AG04450 (cell line): ENCODE measurements at regions not wholly inside any gene's neighbourhood (a gene's known extent, or its start where the extent isn't known, plus 50 kb on each side); places are given as distances from the start of the nearest gene placed in this dataset.
"Not testable (repeated sequence)": the region's sequence is repeated elsewhere in the genome, so short reads cannot be mapped to it uniquely, and the experiment has no call there.

ENCODE experiments used
- CTCF ChIA-PET: fragments of 300-600, 350-600 bp; formaldehyde crosslinking; extraction: SDS; loops from one replicate; lab custom pipeline; 2022; ENCODE audit warnings: antibody characterized with exemption, inconsistent platforms; lab: Charles Lee
- POLR2A ChIA-PET: fragments of 350-600 bp; formaldehyde crosslinking; extraction: SDS; loops from one replicate; lab custom pipeline; 2021; ENCODE audit warnings: antibody characterized with exemption, inconsistent platforms; lab: Yijun Ruan, JAX
- DNase-seq: peaks from one replicate; pipeline ENCODE4 v3.0.0-alpha.2; 2011; ENCODE audit warnings: low read depth, low spot score
- H3K27ac ChIP-seq: one replicate; pipeline ENCODE4 v1.5.1; 2012; ENCODE audit warnings: low read depth, low read length, control low read depth
- H3K27me3 ChIP-seq: one replicate; pipeline ENCODE4 v1.6.0; 2012; ENCODE audit warnings: low read length; ENCODE audit not compliant: control insufficient read depth, insufficient read depth
- H3K4me3 ChIP-seq: 2 replicates; pipeline ENCODE4 v1.5.1; 2011; ENCODE audit warnings: mild to moderate bottlenecking, low read depth, low read length, control low read depth
- H3K9me3 ChIP-seq: 2 replicates; pipeline ENCODE4 v1.5.1; 2012; ENCODE audit warnings: low read length; ENCODE audit not compliant: control insufficient read depth, insufficient read depth
- TF ChIP-seq, protein P1 (sequence below): IDR thresholded peaks from 2 replicates; pipeline ENCODE4 v1.5.1; 2011; ENCODE audit warnings: low read depth, low read length, control low read depth, inconsistent platforms

DNA sequence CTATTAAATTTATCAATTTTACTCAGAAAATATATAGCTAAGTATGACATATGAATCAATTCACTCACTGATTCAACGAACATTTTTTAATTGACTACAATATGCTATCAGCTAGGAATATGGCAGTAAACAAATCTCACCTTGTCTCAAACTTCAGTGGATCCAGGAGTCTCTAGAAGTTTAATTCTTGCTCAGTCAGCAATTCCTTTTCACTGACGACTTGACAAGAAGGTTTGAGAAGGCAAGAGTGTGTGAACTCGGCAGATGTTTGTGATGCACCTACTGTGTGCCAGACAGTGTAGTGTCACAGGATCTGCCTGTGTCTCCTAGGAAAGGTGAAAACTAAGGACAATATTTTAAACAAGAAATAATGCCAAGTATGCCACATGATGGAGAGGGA, 4175.7 kb upstream of the OR11H1 start:
- H3K9me3 ChIP-seq = peaks cover 31% of the 10 kb centered on the region
- H3K27ac ChIP-seq, POLR2A ChIA-PET, DNase-seq, CTCF ChIA-PET, H3K27me3 ChIP-seq, H3K4me3 ChIP-seq: not testable (repeated sequence)

GRCh38 chr22:11360632-11361031, 4167.4 kb upstream of the OR11H1 start:
- H3K27ac ChIP-seq = no peak overlapping the region
- CTCF ChIA-PET = no interaction called here
- TF ChIP-seq, protein P1, sequence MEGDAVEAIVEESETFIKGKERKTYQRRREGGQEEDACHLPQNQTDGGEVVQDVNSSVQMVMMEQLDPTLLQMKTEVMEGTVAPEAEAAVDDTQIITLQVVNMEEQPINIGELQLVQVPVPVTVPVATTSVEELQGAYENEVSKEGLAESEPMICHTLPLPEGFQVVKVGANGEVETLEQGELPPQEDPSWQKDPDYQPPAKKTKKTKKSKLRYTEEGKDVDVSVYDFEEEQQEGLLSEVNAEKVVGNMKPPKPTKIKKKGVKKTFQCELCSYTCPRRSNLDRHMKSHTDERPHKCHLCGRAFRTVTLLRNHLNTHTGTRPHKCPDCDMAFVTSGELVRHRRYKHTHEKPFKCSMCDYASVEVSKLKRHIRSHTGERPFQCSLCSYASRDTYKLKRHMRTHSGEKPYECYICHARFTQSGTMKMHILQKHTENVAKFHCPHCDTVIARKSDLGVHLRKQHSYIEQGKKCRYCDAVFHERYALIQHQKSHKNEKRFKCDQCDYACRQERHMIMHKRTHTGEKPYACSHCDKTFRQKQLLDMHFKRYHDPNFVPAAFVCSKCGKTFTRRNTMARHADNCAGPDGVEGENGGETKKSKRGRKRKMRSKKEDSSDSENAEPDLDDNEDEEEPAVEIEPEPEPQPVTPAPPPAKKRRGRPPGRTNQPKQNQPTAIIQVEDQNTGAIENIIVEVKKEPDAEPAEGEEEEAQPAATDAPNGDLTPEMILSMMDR = no peak

GRCh38 chr22:11361496-11361895, 4166.5 kb upstream of the OR11H1 start:
- H3K27ac ChIP-seq, H3K27me3 ChIP-seq, H3K4me3 ChIP-seq, POLR2A ChIA-PET, CTCF ChIA-PET, DNase-seq: not testable (repeated sequence)
- peaks cover 14% of the 10 kb centered on the region for H3K9me3 ChIP-seq

More at GRCh38 chr22:11360632-11361031, 4167.4 kb upstream of the OR11H1 start:
- peaks cover 16% of the 10 kb centered on the region for H3K9me3 ChIP-seq
- POLR2A ChIA-PET = no interaction called here
- DNase-seq = no peak
- no peak overlapping the region for H3K4me3 ChIP-seq
- H3K27me3 ChIP-seq = no peaks in the 10 kb centered on the region

GRCh38 chr22:11369612-11370307, 4158.2 kb upstream of the OR11H1 start:
- H3K9me3 ChIP-seq, DNase-seq, H3K27me3 ChIP-seq, H3K4me3 ChIP-seq, POLR2A ChIA-PET, CTCF ChIA-PET, H3K27ac ChIP-seq: not testable (repeated sequence)

GRCh38 chr22:11370311-11370710, 4157.7 kb upstream of the OR11H1 start:
- H3K27me3 ChIP-seq, DNase-seq, H3K9me3 ChIP-seq, CTCF ChIA-PET, H3K4me3 ChIP-seq, POLR2A ChIA-PET, H3K27ac ChIP-seq: not testable (repeated sequence)
